Central memory CD8-positive, alpha-beta T cell (primary cell): ENCODE measurements at regions not wholly inside any gene's neighbourhood (a gene's known extent, or its start where the extent isn't known, plus 50 kb on each side); places are given as distances from the start of the nearest gene placed in this dataset.
A peak's percentile ranks its signal among the peaks of the same experiment; 100 is the strongest.
"Not testable (repeated sequence)": the region's sequence is repeated elsewhere in the genome, so short reads cannot be mapped to it uniquely, and the experiment has no call there.

ENCODE experiments used
- ATAC-seq: fragments of 150-1000 bp; cut with Tn5 transposase; replicated peaks from 2 replicates; pipeline ENCODE4 v1.10.0; 2022; ENCODE audit warnings: mild to moderate bottlenecking, moderate FRiP score, moderate number of reproducible peaks; ENCODE audit not compliant: poor library complexity, severe bottlenecking; ENCODE audit errors: extremely low read depth
- DNase-seq, 2 donors: peaks; one replicate each; pipeline ENCODE4 v3.0.0; 2021; ENCODE audit warnings: low spot score in 2 of 2
- H3K27ac Mint-ChIP-seq: one replicate; pipeline ENCODE4 v1.8.0; 2022; ENCODE audit warnings: low read depth, mild to moderate bottlenecking, moderate library complexity, mixed read lengths
- H3K27me3 Mint-ChIP-seq: one replicate; pipeline ENCODE4 v1.8.0; 2022; ENCODE audit warnings: mixed read lengths
- H3K36me3 Mint-ChIP-seq: one replicate; pipeline ENCODE4 v1.8.0; 2022; ENCODE audit warnings: mild to moderate bottlenecking, moderate library complexity, mixed read lengths; ENCODE audit not compliant: insufficient read depth
- H3K4me1 Mint-ChIP-seq: one replicate; pipeline ENCODE4 v1.8.0; 2022; ENCODE audit warnings: mixed read lengths
- H3K4me3 Mint-ChIP-seq: one replicate; pipeline ENCODE4 v1.8.0; 2022; ENCODE audit warnings: mild to moderate bottlenecking, moderate library complexity, mixed read lengths
- H3K9me3 Mint-ChIP-seq: one replicate; pipeline ENCODE4 v1.8.0; 2022; ENCODE audit warnings: mixed read lengths

DNA sequence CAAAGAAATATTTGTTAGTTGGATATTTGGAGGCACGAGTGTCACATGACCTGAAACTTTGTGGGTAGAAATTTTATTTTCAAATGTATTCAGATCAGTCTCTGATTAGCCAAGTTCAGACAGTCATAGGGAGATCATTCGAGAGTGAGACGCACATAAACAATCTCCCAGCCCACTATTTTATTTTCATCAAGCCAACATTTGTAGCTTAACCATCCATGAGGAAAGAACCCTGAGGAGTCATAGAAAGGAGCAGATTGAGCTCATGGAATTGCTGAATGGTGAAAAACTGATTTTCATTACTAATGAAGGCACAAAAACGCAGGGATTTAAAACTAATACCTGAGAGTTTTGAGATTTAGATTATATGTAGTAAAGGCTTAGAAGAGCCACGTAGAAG, 548.7 kb downstream of the NSUN3 start:
- no peak overlapping the region for H3K4me3 Mint-ChIP-seq
- no peak overlapping the region for H3K27ac Mint-ChIP-seq
- ATAC-seq (no peak), DNase-seq (no peak)
- no peaks in the 10 kb centered on the region for H3K4me1 Mint-ChIP-seq
- no peaks in the 10 kb centered on the region for H3K36me3 Mint-ChIP-seq
- no peaks in the 10 kb centered on the region for H3K27me3 Mint-ChIP-seq
- H3K9me3 Mint-ChIP-seq: peaks cover 12% of the 10 kb centered on the region

GRCh38 chr3:94612631-94613030, 549.8 kb downstream of the NSUN3 start:
- DNase-seq (no peak), ATAC-seq (no peak)
- Mint-ChIP-seq H3K27ac (no peak overlapping the region), H3K4me3 (no peak overlapping the region), H3K27me3 (no peaks in the 10 kb centered on the region), H3K9me3 (peaks cover 18% of the 10 kb centered on the region), H3K4me1 (no peaks in the 10 kb centered on the region), H3K36me3 (no peaks in the 10 kb centered on the region)

- Mint-ChIP-seq H3K36me3 (no peaks in the 10 kb centered on the region), H3K9me3 (peaks cover 12% of the 10 kb centered on the region), H3K27ac (no peak overlapping the region), H3K27me3 (no peaks in the 10 kb centered on the region), H3K4me1 (no peaks in the 10 kb centered on the region), H3K4me3 (no peak overlapping the region)
- DNase-seq (no peak), ATAC-seq (no peak)
These were observed 551.3 kb downstream of the NSUN3 start for GRCh38 chr3:94614192-94614591.

DNA sequence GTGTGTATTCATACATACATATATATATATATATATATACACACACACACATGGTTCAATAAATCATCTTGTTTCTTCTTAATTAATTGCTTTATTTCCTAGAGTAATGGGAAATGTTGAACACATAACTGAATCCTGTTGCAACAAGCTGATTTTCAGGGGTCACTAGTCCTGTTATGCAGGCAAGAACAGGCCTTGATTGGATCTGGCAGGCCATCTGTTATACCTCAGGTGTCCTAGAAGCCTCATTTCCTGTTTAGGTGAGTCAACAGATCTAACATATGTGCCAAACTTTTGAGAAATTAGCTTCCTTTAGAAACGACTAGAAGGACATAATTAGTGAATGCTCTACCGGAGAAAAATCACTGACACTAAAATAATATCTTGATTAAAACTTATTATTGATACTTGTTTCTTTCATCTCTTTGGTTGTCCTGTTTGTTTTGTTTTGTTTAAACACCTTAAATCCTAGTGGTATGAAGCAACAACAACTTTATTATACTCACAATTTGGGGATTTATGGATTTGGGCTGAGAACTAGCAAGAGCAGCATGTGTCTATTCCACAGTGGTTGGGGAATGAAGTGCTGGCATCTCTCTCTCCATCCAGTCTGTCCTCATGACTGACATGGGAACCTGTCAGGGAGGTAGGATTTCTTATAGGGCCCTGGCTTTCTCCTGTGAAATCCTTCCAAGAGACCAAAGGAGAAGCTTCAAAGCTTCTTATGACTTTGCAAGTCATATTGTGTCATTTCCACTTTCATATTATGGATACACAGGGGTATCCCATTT, 552.6 kb downstream of the NSUN3 start:
- no peaks in the 10 kb centered on the region for H3K4me1 Mint-ChIP-seq
- no peaks in the 10 kb centered on the region for H3K27me3 Mint-ChIP-seq
- no peak overlapping the region for H3K4me3 Mint-ChIP-seq
- DNase-seq: no peak
- H3K36me3 Mint-ChIP-seq: no peaks in the 10 kb centered on the region
- ATAC-seq: no peak
- no peak overlapping the region for H3K27ac Mint-ChIP-seq
- peaks cover 12% of the 10 kb centered on the region for H3K9me3 Mint-ChIP-seq

- Mint-ChIP-seq H3K4me3 (no peak overlapping the region), H3K27ac (no peak overlapping the region), H3K27me3 (no peaks in the 10 kb centered on the region), H3K4me1 (no peaks in the 10 kb centered on the region), H3K9me3 (peaks cover 19% of the 10 kb centered on the region), H3K36me3 (no peaks in the 10 kb centered on the region)
- no peak for DNase-seq
- no peak for ATAC-seq
These were observed 554.0 kb downstream of the NSUN3 start for GRCh38 chr3:94616833-94617232.

DNA sequence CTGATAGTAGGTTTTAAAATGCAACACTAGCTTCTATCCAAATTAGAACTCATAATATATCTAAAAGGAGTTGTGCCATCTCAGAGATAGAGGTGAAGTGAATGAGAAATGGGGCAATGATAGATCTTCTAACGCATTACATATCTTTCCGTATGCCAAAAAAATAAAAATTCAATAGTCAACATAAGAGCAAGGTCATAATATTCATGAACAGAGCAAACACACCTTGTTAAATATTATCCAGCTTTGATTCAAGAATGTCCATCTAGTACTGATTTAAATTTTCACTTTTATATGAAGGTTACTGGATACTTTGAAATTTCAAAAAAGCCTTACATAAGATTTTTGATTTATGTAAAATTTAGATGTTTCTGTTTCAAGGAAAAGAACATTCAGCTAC, 554.5 kb downstream of the NSUN3 start:
- ATAC-seq: no peak
- Mint-ChIP-seq H3K27me3 (no peaks in the 10 kb centered on the region), H3K4me3 (no peak overlapping the region), H3K4me1 (no peaks in the 10 kb centered on the region), H3K36me3 (no peaks in the 10 kb centered on the region), H3K27ac (no peak overlapping the region), H3K9me3 (peaks cover 19% of the 10 kb centered on the region)
- no peak for DNase-seq

GRCh38 chr3:94619643-94620042, 556.8 kb downstream of the NSUN3 start:
- no peaks in the 10 kb centered on the region for H3K4me1 Mint-ChIP-seq
- ATAC-seq (no peak), DNase-seq (no peak)
- H3K36me3 Mint-ChIP-seq: no peaks in the 10 kb centered on the region
- H3K27me3 Mint-ChIP-seq: no peaks in the 10 kb centered on the region
- peaks cover 13% of the 10 kb centered on the region for H3K9me3 Mint-ChIP-seq
- H3K27ac Mint-ChIP-seq: no peak overlapping the region
- H3K4me3 Mint-ChIP-seq: no peak overlapping the region

GRCh38 chr3:94626573-94626972, 563.7 kb downstream of the NSUN3 start:
- H3K36me3 Mint-ChIP-seq: no peaks in the 10 kb centered on the region
- no peak overlapping the region for H3K4me3 Mint-ChIP-seq
- no peaks in the 10 kb centered on the region for H3K4me1 Mint-ChIP-seq
- H3K27me3 Mint-ChIP-seq: no peaks in the 10 kb centered on the region
- DNase-seq (no peak), ATAC-seq (no peak)
- no peak overlapping the region for H3K27ac Mint-ChIP-seq
- peaks cover 22% of the 10 kb centered on the region for H3K9me3 Mint-ChIP-seq

DNA sequence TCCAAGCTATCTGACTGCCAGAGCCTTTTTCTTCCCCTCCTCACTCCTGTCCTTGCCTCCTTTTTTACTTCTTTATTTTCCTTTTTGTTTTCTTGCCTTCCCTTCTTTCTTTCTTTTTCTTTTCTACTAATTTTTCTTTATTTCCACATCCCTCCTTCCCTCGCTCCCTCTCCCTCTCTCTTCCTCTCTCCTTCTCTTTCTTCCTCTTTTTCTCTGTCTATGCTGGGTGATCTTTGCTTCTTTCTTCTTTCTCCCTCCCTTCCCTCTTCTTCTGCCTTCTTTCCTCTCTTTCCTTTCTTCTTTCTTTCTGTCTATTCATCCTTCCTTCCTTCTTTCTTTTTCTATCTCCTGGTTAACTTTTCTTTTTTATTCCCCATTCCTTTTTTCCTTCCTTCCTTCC, 564.8 kb downstream of the NSUN3 start:
- no peak for ATAC-seq
- no peak overlapping the region for H3K4me3 Mint-ChIP-seq
- no peaks in the 10 kb centered on the region for H3K4me1 Mint-ChIP-seq
- H3K9me3 Mint-ChIP-seq: peaks cover 27% of the 10 kb centered on the region
- H3K27ac Mint-ChIP-seq: no peak overlapping the region
- no peak for DNase-seq
- no peaks in the 10 kb centered on the region for H3K27me3 Mint-ChIP-seq
- H3K36me3 Mint-ChIP-seq: no peaks in the 10 kb centered on the region

- Mint-ChIP-seq H3K36me3 (no peaks in the 10 kb centered on the region), H3K4me3 (no peak overlapping the region), H3K4me1 (no peaks in the 10 kb centered on the region), H3K27ac (no peak overlapping the region), H3K9me3 (peaks cover 17% of the 10 kb centered on the region), H3K27me3 (no peaks in the 10 kb centered on the region)
- DNase-seq (no peak), ATAC-seq (no peak)
These were observed 580.5 kb downstream of the NSUN3 start for GRCh38 chr3:94643400-94643799.

DNA sequence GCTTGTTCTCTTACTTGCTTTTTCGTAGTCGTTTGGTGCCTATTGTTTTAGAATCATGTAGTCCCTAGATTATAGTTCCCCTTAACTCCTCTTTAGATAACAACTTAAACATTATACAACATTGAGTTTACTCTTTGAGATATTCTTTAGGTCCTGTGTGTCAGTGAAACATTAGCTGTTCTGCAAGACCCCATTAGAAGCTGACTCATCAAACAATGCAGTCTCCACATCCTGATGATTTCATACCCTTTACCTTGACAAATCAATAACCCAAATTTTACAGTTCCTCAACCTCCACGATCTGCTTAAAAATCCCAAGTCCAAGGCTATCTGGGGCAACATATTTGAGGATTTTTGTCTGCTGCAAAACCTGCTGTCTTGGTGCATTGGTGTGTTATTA, 582.9 kb downstream of the NSUN3 start:
- Mint-ChIP-seq H3K27ac (no peak overlapping the region), H3K9me3 (peaks cover 29% of the 10 kb centered on the region)

DNA sequence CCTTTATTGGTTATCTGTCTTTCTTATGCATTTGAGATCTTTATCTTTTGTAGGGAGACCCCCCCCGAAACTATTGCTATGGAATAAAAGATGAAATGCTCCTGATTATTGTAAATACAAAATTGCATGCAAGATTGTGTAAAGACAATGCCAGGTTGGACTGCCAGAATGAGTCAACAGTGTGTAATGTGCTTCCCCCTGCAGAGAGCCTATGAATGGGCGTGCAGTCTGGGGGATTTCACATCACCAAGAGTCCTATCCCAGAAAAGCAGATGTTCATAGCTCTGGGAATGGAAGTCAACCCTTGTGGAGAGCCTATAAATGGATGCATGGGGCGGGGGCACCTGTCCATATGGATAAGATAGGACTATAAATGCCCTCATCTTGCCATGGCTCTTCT, 584.3 kb downstream of the NSUN3 start:
- no peak overlapping the region for H3K27ac Mint-ChIP-seq
- no peaks in the 10 kb centered on the region for H3K36me3 Mint-ChIP-seq
- no peak for DNase-seq
- no peaks in the 10 kb centered on the region for H3K4me1 Mint-ChIP-seq
- no peak for ATAC-seq
- no peak overlapping the region for H3K4me3 Mint-ChIP-seq
- H3K27me3 Mint-ChIP-seq: no peaks in the 10 kb centered on the region
- H3K9me3 Mint-ChIP-seq: peaks cover 28% of the 10 kb centered on the region

More for the DNA sequence above, 582.9 kb downstream of the NSUN3 start:
- no peak for ATAC-seq
- DNase-seq: no peak
- no peaks in the 10 kb centered on the region for H3K4me1 Mint-ChIP-seq
- no peaks in the 10 kb centered on the region for H3K27me3 Mint-ChIP-seq
- no peak overlapping the region for H3K4me3 Mint-ChIP-seq
- no peaks in the 10 kb centered on the region for H3K36me3 Mint-ChIP-seq

- peak overlapping the region; percentile 18 for H3K4me3 Mint-ChIP-seq
- DNase-seq, ATAC-seq, H3K36me3 Mint-ChIP-seq, H3K27ac Mint-ChIP-seq, H3K4me1 Mint-ChIP-seq, H3K27me3 Mint-ChIP-seq: not testable (repeated sequence)
- H3K9me3 Mint-ChIP-seq: peaks cover 30% of the 10 kb centered on the region
These were observed 585.7 kb downstream of the NSUN3 start for GRCh38 chr3:94648270-94649180.
